ENCODE measurements at regions not wholly inside any gene's neighbourhood (a gene's known extent, or its start where the extent isn't known, plus 50 kb on each side); places are given as distances from the start of the nearest gene placed in this dataset.

DNA sequence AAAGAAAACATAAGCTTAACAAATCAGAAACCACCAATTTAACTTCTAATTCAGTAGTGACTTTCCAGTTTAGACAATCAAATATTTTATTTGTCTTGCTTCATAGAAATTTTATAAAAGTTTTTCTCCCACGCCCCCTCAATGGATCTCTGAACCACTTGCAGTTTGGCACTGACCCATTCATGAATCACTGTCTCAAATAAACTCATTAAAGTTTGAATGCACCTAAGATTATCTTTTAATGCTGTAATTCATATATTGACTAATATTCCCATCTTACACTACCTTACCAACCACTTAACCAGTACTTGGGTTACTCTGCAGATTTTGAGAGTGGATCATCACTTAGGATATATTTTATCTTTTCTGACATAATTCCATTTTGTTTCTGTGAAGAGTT lies 880.2 kb downstream of the OTOL1 start:
- no peak for DNase-seq (ENCODE audit: low read depth)
- TF ChIP-seq, protein P1, sequence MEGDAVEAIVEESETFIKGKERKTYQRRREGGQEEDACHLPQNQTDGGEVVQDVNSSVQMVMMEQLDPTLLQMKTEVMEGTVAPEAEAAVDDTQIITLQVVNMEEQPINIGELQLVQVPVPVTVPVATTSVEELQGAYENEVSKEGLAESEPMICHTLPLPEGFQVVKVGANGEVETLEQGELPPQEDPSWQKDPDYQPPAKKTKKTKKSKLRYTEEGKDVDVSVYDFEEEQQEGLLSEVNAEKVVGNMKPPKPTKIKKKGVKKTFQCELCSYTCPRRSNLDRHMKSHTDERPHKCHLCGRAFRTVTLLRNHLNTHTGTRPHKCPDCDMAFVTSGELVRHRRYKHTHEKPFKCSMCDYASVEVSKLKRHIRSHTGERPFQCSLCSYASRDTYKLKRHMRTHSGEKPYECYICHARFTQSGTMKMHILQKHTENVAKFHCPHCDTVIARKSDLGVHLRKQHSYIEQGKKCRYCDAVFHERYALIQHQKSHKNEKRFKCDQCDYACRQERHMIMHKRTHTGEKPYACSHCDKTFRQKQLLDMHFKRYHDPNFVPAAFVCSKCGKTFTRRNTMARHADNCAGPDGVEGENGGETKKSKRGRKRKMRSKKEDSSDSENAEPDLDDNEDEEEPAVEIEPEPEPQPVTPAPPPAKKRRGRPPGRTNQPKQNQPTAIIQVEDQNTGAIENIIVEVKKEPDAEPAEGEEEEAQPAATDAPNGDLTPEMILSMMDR (IDR thresholded peaks at IDR 0.05; ENCODE audit: control insufficient read depth, insufficient read depth, low read depth, low read length, missing control alignments): no peak
- no peak overlapping the region for H3K4me3 ChIP-seq (ENCODE audit: control insufficient read depth, low read depth, low read length)

DNA sequence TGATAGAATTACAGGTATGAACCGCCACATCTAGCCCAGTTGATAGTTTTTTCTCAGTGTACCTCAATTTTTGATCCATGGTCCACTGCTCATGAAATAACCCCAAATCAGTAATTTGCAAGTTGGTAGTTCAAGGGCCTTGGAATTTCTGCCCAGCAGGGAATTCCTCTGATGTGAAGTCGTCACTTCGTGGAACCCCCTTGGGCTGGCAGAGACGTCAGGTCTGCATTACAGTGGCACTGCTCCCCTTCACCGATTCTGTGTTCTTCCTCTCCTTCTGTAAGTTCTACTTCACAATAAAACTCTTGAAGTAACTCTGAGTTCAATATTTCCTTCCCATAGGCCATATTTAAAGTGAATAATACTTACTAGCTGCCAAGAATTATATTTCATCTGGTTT lies 881.0 kb downstream of the OTOL1 start:
- no peak for DNase-seq (ENCODE audit: low read depth)
- TF ChIP-seq, protein P1 (IDR thresholded peaks at IDR 0.05; ENCODE audit: control insufficient read depth, insufficient read depth, low read depth, low read length, missing control alignments): no peak
- H3K4me3 ChIP-seq (ENCODE audit: control insufficient read depth, low read depth, low read length): no peak overlapping the region

DNA sequence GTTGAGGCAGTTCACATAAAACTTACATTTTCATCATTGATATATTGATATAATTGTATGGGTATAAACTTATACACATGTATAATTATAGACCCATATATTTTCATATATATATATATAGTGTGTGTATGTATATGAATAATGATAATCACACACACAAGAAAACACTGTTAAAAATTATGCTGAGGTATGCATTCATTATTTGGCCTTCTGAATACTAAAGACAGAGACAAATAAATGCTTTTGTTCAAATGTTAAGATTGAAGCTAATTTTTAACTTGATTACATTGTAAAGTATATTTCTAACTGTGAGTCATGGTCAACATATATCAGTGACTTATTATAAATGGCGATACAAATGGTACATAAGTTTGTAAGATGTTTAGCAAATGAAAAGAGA lies 888.8 kb downstream of the OTOL1 start:
- TF ChIP-seq, protein P1 (IDR thresholded peaks at IDR 0.05; ENCODE audit: control insufficient read depth, insufficient read depth, low read depth, low read length, missing control alignments): no peak
- no peak overlapping the region for H3K4me3 ChIP-seq (ENCODE audit: control insufficient read depth, low read depth, low read length)

DNA sequence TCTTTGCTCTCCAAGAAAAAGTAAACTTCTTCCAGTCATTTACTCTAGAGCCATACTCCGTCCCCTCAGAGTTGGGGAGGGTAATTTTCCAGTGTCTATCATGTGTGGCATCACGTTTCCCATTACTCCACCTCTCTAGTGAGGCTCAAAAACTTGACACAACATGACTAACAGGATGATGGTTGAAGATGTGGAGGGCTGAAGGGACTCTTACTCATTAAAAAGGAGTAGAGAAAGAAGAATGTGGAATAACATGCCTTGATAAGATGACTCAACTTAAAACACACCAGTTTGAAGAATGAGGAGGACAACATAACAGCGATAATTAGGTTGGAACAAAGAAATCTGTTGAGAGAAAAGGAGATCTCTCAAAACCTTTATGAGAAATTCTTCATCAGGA lies 894.3 kb downstream of the OTOL1 start:
- no peak overlapping the region for H3K4me3 ChIP-seq (ENCODE audit: control insufficient read depth, low read depth, low read length)
- no peak for DNase-seq (ENCODE audit: low read depth)
- TF ChIP-seq, protein P1 (IDR thresholded peaks at IDR 0.05; ENCODE audit: control insufficient read depth, insufficient read depth, low read depth, low read length, missing control alignments): no peak

More for the DNA sequence above, 888.8 kb downstream of the OTOL1 start:
- no peak for DNase-seq (ENCODE audit: low read depth)

DNA sequence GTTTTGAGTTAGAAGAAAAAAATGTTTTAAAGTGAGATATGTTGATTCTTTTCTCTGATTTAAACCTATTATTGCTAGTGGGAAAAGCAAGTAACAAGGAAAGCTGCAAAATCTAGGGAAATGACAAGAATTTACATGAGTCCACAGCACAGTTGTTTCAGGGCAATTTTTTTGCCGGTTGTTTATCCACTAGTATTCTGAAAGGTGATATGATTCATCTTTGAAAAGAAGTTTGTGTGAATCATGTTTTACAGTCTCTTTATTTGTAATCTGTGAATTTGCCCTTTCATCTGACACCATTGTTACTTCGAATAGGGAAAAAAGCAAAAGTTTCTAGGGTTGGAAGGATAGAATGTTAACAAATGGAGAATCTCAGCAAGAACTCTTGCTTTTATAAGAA lies 894.7 kb downstream of the OTOL1 start:
- H3K4me3 ChIP-seq (ENCODE audit: control insufficient read depth, low read depth, low read length): no peak overlapping the region
- DNase-seq (ENCODE audit: low read depth): no peak
- TF ChIP-seq, protein P1 (IDR thresholded peaks at IDR 0.05; ENCODE audit: control insufficient read depth, insufficient read depth, low read depth, low read length, missing control alignments): no peak

DNA sequence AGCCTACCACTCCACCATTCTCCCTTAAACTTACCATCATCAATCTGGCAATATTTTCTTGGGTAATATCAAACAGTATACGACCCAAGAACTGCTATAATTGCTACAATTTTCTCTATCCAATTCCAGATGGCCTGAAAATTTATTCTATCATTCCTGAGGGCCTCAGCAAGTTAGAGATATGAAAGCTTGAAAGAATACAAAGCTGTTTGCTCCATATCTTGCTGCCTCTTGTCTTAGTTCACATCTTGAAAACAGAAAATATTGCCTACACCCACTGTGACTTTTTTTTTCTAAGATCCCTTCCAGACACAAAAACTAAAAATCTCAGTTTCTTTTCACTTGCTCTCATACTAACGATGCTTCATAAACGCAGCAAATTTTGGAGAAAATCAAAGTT lies 898.9 kb downstream of the OTOL1 start:
- no peak overlapping the region for H3K4me3 ChIP-seq (ENCODE audit: control insufficient read depth, low read depth, low read length)
- TF ChIP-seq, protein P1 (IDR thresholded peaks at IDR 0.05; ENCODE audit: control insufficient read depth, insufficient read depth, low read depth, low read length, missing control alignments): no peak
- DNase-seq (ENCODE audit: low read depth): no peak

DNA sequence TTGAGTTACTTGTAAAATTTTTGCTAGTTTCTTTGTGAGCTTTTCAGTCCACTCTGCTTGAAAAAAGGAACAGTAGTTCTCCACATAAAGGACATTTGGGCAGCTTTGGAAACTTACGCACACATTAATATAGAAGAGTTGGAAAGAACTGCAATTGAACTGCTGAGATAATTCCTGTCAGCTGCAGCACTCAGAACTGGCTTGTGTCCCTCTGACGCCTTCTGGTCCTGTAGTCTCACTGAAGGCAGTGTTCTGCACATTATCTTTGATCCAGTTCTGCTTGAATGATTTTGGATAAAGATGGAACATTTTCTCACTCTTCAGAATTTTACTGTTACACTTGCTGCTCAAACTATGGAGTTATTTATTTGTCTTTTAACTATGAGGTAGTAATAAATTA lies 901.9 kb downstream of the OTOL1 start:
- TF ChIP-seq, protein P1 (IDR thresholded peaks at IDR 0.05; ENCODE audit: control insufficient read depth, insufficient read depth, low read depth, low read length, missing control alignments): no peak
- no peak for DNase-seq (ENCODE audit: low read depth)
- no peak overlapping the region for H3K4me3 ChIP-seq (ENCODE audit: control insufficient read depth, low read depth, low read length)
